Fibroblast of pulmonary artery (primary cell): ENCODE measurements at regions not wholly inside any gene's neighbourhood (a gene's known extent, or its start where the extent isn't known, plus 50 kb on each side); places are given as distances from the start of the nearest gene placed in this dataset.

ENCODE experiments used
- DNase-seq: peaks from one replicate; pipeline ENCODE4 v3.0.0-alpha.2; 2010; ENCODE audit warnings: low read depth
- H3K4me3 ChIP-seq: replicated peaks from 2 replicates; pipeline ENCODE4 v1.5.1; 2011; ENCODE audit warnings: low read depth, mild to moderate bottlenecking, control low read depth, low read length, moderate library complexity
- CTCF ChIP-seq: IDR thresholded peaks from 2 replicates; pipeline ENCODE4 v1.5.1; 2011; ENCODE audit warnings: mild to moderate bottlenecking, control low read depth, low read length, inconsistent platforms; ENCODE audit errors: missing control alignments

- no peak for TF ChIP-seq CTCF
- DNase-seq, result no peak
These were observed 335.7 kb upstream of the POU3F3 start for GRCh38 chr2:104518256-104518655.

GRCh38 chr2:104521247-104521646 lies 332.7 kb upstream of the POU3F3 start:
- H3K4me3 ChIP-seq, result no peak overlapping the region
- no peak for TF ChIP-seq CTCF
- DNase-seq, result no peak

More at GRCh38 chr2:104518256-104518655, 335.7 kb upstream of the POU3F3 start:
- H3K4me3 ChIP-seq, result no peak overlapping the region

- no peak overlapping the region for H3K4me3 ChIP-seq
- no peak for TF ChIP-seq CTCF
- DNase-seq, result no peak
These were observed 330.0 kb upstream of the POU3F3 start for GRCh38 chr2:104523921-104524320.

GRCh38 chr2:104528101-104528500 lies 325.8 kb upstream of the POU3F3 start:
- no peak for DNase-seq
- no peak for TF ChIP-seq CTCF
- no peak overlapping the region for H3K4me3 ChIP-seq

GRCh38 chr2:104531122-104531521 lies 322.8 kb upstream of the POU3F3 start:
- H3K4me3 ChIP-seq, result no peak overlapping the region
- no peak for DNase-seq
- TF ChIP-seq CTCF, result no peak

- DNase-seq, result no peak
- no peak overlapping the region for H3K4me3 ChIP-seq
- TF ChIP-seq CTCF, result no peak
These were observed 316.8 kb upstream of the POU3F3 start for GRCh38 chr2:104537116-104537515.

GRCh38 chr2:104538077-104538476 lies 315.8 kb upstream of the POU3F3 start:
- no peak for TF ChIP-seq CTCF
- no peak overlapping the region for H3K4me3 ChIP-seq
- no peak for DNase-seq
